Left ventricle myocardium superior (tissue), 1 donor: ENCODE measurements at regions not wholly inside any gene's neighbourhood (a gene's known extent, or its start where the extent isn't known, plus 50 kb on each side); places are given as distances from the start of the nearest gene placed in this dataset.
A peak's percentile ranks its signal among the peaks of the same experiment; 100 is the strongest.

ENCODE experiments used
- ATAC-seq: fragments of 200-7000 bp; cut with Tn5 transposase; one replicate; pipeline ENCODE4 v1.9.1; 2020; ENCODE audit warnings: mild to moderate bottlenecking, moderate library complexity
- DNase-seq: peaks from one replicate; pipeline ENCODE4 v3.0.0-alpha.2; 2020
- intact Hi-C: fragments of 100-400 bp; cut with micrococcal nuclease; formaldehyde crosslinking; loops from one replicate; pipeline ENCODE4 v1.11.0; 2022
- donor health status: DM: no; HTN: yes; CAD: no; lungs with severe emphysema.

DNA sequence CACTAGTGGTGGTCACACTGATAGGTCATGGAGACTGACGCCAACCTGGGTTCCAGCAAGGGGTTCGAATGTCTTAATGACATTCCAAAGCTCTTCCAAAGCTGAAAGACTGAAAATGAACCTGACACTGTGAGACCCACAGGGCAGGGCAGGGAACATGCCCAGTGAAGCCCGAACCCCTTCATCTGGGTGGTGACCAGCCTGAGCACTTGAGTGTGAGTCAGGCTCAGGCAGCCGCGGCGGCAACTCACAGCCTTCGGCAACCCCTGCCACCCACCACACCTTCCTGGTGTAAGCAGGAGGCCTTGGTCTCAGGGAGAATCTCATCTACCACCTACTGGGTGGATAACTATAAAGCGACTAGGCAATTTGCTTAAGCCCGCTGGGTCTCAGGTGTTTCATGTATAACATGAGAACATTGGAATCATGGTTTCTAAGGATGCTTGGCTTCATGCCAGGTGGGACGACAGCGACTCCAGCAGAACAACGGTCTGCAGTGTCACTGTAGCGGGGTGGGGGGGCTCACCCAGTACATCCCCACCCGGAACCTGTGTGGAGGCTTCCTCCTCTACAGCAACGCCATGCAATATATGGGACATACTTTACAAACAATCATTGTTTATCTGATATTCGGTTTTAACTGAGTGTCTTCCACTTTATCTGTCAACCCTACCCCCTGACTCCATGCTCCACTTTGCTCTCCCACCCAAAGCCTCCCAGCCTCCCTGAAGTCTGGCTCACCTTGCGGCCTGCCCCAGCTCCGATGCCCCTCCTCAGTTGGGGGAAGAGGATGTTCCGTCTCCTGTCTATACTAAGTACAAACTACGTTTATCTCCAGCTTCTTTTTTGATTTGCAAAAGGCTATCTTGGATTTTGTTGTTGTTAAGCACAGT lies 125.0 kb upstream of the MEF2A start:
- DNase-seq, result no peak
- no peak for ATAC-seq
- intact Hi-C loops, result loop anchor here (10.0 kb wide), 1 partner anchor 264 kb away; no protein-coding TSS in a partner anchor

DNA sequence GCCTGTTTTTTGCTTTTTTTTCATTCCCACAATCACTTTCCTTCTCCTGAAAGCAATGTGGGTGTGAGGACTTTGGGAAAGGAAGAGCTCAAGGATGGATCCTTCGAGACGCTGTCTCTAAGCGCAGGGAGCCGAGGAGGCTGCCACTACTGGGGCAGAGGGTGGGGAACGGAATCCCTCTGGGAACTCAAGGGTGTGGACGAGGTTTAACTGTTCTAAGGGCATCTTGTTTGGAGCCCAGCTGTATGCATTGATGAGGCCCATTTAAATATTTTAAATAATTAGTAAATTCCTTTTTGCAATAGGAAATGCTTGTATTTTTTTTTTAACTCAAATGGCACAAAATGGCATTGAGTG lies 124.4 kb upstream of the MEF2A start:
- ATAC-seq, result no peak
- DNase-seq, result no peak
- intact Hi-C loops, result loop anchor here (10.0 kb wide), 1 partner anchor 263 kb away; no protein-coding TSS in a partner anchor

DNA sequence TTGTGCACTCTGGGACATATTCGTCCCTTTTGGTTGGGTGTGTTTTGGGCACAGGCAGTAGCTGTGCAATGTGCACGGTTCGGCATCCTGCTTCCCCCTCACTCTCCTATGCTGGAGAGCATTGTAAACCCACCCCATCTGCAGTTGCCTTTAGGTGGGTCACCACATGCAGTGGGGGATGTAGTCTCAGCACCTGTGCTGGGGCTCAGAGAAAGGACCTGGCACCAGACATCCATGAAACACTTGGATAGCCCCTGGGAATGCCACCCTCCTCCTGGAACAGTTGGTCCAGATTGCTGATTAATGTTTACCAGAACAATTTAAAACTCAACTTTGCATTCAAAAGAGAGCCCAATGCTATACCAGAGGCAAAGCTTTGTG lies 123.9 kb upstream of the MEF2A start:
- DNase-seq (no peak), ATAC-seq (peak; percentile 12)
- intact Hi-C loops, result loop anchor here (10.0 kb wide), 1 partner anchor 263 kb away; no protein-coding TSS in a partner anchor

DNA sequence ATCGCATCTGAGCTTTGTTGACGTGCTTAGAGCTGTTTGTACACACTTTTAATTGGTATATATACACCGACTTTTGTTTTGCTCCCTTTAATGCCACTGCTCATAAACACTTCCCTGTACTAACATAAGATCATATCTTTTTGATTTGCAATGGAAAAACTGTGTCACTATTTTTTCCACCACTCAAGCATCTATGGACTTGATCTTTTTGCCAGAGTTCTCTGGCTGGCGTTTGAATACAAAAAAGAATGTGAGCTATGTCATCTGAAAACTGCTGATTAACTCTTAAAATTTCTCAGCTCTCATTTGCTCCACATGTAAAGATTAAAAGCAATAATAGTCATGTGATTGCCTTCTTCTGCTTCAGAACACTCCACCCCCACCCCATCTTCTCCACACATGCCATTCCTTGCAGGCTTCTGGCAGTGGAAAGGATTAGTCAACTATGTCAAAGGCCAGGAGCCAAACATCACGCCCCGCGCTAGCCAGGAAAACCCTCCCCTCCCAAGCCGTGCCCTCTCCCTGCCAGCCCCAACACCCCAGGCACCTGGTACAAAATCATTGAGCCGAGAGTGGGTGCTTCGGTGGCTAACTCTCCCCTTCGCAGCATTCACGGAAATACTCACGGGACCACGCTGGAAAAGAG lies 123.4 kb upstream of the MEF2A start:
- intact Hi-C loops, result loop anchor here (10.0 kb wide), 1 partner anchor 262 kb away; no protein-coding TSS in a partner anchor
- DNase-seq, result peak; percentile 85
- peak; percentile 94 for ATAC-seq

DNA sequence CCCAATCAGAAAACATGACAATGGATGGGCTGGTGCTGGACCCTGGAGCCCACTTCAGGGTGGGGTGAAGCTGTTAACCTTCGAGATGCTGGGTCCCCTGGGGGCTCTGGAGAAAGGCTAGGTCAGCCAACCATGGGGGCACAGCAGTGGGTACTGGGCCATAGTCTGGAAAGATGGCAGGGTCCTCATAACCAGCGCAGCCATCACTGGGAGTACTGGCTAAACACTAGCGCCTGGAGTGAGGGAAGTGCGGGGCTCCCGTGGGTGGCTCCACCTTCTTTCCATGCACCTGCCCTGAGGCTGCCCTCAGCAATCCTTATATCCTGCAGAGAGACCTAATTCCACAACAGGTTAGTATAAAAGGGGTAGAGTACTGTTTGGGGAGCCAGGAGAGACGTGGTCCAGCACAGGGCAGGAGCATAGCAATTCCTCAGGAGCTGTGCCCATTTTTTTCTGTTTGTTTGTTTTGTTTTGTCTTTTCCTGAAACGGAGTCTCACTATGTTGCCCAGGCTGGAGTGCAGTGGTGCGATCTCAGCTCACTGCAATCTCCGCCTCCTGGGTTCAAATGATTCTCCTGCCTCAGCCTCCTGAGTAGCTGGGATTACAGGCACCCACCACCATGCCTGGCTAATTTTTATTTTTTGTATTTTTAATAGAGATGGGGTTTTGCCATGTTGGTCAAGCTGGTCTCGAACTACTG lies 122.6 kb upstream of the MEF2A start:
- ATAC-seq (peak; percentile 7), DNase-seq (no peak)
- intact Hi-C loops, result loop anchor here (10.0 kb wide), 1 partner anchor 262 kb away; no protein-coding TSS in a partner anchor

DNA sequence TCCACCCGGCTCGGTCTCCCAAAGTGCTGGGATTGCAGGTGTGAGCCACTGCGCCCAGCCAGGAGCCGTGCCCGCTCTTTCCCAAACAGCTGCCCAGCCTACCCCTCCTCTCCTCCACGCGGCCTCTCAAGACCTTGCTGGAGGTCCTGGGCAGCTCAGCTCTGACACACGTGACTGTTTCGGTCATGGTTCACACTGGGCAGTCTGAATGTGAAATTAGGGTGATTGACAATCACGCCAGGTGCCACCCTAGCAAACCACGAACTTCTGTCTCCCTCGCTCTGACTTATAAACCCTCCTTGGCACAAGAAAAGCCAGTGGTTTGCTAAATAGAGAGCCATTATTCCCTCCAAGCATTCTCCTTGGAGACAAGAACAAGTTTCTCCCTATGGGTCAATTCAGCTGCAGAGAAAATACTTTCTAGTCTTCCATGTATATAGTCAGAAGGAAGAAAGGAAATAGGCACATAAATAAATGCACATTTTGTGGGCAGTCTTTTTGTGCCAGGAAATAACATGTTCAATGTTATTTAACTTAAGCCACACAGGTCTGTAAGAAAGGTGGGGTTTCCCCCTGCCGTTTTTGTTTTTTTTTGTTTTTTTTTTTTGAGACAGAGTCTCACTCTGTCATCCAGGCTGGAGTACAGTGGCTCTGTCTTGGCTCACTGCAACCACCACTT lies 121.9 kb upstream of the MEF2A start:
- ATAC-seq (peak; percentile 13), DNase-seq (no peak)
- intact Hi-C loops, result loop anchor here (10.0 kb wide), 1 partner anchor 261 kb away; no protein-coding TSS in a partner anchor

DNA sequence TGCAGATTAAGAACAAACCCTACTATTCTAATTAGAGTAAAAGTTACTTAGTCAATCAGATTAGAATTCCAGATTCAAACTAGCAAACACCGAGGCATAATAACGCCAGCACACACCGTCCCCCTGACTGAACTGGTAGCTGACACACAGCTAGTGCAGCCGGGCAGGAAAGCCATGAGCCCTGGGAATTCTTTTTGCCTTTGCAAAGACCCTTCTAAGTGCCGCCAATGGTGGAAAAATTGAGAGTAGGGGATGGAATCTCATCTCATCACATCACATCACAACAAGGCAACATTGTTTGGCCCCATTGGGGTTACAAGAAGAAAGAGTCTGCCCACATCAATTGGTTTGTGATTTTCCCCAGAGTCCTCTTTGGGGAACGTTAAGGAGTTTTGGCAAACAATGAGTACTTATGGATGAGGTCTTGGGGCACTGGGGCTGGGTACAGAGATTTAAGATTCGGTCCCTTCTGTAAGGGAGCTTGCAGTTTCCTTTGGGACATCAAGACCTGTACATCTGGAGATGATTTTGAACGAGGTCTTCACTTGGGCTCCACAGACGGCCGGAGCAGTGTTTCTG lies 120.4 kb upstream of the MEF2A start:
- DNase-seq, result no peak
- intact Hi-C loops, result loop anchor here (10.0 kb wide), 1 partner anchor 259 kb away; no protein-coding TSS in a partner anchor
- ATAC-seq, result no peak

DNA sequence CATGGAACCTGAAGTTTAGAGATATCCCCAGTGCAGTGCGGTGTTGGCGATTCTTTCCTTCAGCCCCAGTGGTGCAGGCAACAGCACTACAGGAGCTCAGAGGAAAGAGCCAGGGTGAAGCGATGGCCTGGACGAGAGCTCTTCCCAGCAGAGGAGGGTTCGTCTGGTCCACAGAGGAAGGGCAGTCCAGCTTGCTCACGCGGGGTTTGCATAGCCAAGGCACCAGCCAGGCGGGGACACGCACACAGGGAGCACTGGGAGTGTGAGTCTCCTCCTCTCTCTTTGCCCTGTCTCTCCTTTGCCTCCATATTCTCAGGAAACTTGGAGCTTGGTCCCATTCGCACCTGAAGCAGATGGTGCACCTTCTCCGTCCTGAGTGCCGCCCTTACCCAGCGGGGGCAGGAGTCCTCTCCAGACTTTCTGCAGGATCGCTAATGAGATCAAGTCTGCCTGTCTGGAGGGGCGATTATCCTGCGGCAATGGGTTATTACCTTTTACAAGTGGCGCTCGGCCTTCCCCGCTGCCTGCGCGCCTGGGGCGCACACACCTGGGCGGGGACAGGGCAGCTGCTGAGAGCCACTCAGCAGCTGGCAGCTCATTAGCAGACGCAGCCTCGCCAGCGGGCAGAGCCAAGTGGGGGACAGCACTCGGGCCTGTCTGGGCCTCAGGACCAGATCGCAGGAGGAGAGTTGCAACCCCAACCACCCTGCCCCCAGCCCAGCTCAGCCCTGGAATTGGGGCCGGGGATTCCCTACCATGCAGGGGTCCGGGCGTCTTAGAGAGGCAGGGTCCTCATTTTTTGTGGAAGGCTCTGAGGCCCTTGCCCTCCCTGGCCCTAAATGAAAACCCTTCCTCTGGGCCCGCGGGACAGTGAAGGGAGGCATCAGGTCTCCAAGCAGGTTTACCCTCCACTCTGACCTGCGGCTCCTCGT lies 119.0 kb upstream of the MEF2A start:
- intact Hi-C loops, result loop anchor here (10.0 kb wide), 1 partner anchor 258 kb away; no protein-coding TSS in a partner anchor

DNA sequence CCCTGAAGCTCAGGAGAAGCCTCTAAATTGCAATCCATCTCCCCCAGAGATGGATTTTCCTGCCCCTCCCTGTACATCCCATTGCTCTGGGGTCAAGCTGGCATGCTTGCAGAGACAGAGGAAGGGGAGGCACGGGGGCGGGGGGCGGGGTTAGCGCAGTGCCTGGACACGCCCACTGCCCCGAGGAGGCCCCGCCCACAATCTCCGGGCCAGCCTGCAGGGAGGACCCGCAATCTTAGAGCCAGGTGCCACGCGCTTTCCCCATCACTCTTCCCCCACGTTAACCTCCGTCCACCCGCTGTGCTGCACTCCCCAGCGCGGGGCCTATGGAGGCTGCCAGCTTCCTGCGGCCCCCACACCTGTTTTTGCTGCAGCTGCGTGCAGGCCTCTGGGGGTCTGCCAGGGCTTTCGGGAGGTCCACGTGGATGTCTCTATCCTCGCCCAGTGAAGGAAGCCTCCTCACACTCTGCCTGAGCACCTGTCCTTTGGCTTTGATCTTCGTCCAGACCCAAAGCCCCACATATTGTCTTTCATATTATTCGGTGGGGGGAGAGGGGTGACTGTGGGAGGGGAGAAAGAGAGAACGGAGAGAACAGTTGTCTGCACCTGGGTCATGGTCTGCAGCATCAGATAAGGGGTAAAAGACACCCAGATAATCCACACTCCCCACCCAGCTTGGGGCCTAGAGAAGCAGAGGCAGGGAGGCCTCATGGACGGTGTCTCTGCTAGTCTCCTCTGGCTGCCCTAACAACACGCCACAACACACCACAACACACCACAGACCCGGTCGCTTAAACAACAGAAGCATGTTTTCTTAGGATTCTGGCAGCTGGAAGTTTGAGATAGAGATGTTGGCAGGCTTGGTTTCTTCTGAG lies 118.0 kb upstream of the MEF2A start:
- no peak for ATAC-seq
- intact Hi-C loops, result loop anchor here (10.0 kb wide), 1 partner anchor 257 kb away; no protein-coding TSS in a partner anchor
- no peak for DNase-seq

More for the DNA sequence above, 119.0 kb upstream of the MEF2A start:
- DNase-seq, result no peak
- ATAC-seq, result no peak

DNA sequence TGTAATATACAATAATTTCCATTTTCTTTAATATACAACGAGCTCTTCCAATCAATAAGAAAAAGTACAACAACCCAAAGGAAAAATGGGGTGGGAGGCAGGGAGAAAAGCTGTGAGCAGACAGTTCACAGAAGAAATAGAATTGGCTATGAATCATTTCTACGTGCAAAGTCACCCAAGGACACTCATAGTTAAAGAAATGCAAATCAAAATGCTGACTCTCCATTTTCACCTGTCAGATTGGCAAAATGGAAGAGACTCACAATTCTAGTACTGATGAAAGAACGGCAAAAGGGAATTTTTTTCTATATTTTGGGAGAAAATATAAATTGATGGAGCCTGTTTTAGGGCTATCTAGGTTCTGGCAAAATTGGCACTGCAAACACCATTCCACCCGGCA lies 116.3 kb upstream of the MEF2A start:
- no peak for ATAC-seq
- DNase-seq, result no peak
- intact Hi-C loops, result loop anchor here (10.0 kb wide), 1 partner anchor 255 kb away; no protein-coding TSS in a partner anchor

DNA sequence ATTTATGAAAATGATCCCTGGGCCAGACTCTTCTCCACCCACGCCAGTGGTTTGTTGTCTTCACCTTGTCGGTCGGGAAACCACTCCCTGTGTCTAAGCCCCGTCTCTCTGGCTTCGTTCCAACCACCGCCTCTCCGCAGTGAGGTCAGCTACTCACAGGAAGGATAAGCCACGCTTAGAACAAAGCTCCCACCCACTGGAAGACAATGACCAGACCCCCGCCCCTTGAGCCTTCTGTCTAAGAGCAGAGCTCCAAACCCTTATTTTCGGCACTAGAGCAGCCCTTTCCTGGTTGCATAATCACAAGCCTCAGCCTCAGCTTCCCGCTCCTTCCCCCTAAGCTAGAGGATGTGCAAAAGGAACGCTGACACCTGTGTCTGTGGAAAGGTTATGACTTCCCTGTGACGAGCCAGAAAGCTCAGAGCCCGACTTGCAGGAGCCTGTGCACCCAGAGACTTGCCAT lies 114.9 kb upstream of the MEF2A start:
- intact Hi-C loops, result no loop called here
- peak; percentile 8 for ATAC-seq
- DNase-seq, result peak; percentile 80

DNA sequence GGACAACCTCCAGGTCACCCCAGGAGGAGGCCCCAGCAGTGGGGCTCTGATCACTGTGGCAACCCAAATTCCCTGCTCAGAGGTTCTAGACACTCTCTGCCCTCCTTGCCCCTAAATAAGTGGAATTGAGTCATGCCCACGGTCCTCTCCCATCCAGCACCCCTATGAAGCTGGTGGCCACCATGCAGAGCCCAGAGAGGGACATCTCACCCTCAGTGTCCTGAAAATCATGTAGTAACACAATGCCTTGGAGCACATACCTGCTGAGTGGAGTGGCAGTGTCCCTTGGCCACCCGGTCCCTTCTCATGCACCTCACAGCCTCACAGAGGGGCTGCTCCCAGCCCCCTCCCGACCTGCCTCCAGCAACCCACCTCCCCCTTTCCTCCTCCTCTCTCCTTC lies 114.3 kb upstream of the MEF2A start:
- DNase-seq, result no peak
- intact Hi-C loops, result no loop called here
- no peak for ATAC-seq

DNA sequence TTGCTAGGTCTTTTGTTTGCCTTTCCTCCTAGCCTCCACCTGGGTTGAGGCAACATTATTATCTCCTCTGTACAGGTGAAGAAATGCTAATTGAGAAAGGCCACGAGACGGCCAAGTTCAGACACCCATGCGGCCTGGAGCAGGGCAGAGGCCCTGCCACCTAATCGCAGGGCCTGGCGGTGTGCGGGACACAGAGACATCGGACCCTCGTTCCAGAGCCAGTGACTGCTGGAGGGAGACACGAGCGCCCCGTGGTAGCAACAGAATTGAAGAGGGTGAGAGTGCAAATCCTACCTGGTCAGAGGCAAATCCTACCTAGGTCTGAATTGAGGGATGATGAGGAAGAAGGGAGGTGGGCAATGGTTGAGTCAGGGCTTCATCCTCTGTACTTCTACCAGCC lies 113.8 kb upstream of the MEF2A start:
- DNase-seq, result no peak
- no peak for ATAC-seq
- intact Hi-C loops, result no loop called here

DNA sequence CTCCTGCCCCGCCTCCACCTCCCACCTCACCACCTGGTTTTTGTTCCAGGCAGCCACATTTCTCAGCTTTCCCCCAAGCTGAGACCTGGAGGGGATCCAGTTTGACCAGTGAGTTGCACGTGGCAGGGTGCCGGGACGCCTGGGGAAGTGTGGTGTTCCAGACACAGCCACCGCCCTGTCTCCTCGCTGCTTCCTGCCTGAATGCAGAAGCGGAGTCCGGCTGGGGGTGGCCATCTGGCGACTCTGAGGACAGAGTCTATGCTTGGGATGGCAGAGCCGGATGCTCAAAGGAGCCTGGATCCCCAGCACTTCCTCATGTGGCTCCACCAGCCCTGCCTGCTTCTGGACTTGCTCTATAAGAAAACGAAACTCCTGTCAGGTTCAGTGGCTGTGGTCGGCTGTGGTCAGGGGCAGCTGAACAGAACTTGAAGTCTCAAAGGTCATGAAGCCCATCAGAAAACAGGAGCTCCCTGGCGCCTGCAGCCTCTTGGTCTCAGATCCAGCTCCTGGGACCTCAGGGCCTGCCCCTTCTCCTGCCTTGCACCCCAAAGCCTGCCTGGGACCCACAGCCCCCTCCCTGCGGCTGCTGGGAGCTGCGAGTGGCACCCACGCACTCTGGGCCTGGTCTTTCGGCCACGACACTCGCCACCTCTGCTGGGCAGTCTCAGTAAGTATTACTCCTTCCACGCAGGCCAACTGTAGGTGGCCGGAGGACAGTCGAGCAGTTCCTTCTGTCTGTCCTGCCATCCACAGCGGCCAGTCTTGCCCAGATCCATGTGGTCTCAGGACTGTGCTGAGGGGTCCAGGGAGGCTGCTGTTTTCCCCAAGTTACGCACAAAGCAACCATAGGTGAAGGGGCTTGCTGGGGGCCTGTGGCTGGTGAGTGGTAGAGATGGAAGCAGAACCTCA lies 112.8 kb upstream of the MEF2A start:
- DNase-seq (peak; percentile 91), ATAC-seq (peak; percentile 38)
- intact Hi-C loops, result no loop called here

DNA sequence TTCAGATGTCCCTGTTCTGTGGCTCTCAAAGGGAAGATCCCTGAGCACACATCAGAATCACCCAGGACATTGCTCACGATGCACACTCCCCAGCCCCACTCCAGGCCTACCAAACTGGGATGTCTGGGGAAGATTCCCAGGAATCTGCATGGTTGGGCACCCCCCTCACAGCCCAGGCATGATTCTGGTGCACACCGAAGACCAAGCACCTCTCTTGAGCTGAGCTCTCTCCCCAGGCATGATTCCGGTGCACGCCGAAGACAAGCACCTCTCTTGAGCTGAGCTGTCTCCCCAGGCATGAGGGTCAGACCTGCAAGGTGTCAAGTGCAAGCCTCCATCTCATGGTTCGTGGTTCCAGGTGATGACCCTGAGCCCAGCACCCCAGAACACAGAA lies 112.2 kb upstream of the MEF2A start:
- no peak for ATAC-seq
- intact Hi-C loops, result no loop called here
- DNase-seq, result no peak
